VCaP (cell line): ENCODE measurements at regions not wholly inside any gene's neighbourhood (a gene's known extent, or its start where the extent isn't known, plus 50 kb on each side); places are given as distances from the start of the nearest gene placed in this dataset.

Source experiments
- H3K27ac ChIP-seq: fragments of 450-650 bp; 2 replicates; pipeline ENCODE4 v1.5.1; 2017
- TF ChIP-seq, protein P1 (sequence below): fragments of 450-650 bp; conservative IDR thresholded peaks from 2 replicates; pipeline ENCODE4 v1.5.1; 2017; ENCODE audit warnings: mild to moderate bottlenecking, moderate library complexity

DNA sequence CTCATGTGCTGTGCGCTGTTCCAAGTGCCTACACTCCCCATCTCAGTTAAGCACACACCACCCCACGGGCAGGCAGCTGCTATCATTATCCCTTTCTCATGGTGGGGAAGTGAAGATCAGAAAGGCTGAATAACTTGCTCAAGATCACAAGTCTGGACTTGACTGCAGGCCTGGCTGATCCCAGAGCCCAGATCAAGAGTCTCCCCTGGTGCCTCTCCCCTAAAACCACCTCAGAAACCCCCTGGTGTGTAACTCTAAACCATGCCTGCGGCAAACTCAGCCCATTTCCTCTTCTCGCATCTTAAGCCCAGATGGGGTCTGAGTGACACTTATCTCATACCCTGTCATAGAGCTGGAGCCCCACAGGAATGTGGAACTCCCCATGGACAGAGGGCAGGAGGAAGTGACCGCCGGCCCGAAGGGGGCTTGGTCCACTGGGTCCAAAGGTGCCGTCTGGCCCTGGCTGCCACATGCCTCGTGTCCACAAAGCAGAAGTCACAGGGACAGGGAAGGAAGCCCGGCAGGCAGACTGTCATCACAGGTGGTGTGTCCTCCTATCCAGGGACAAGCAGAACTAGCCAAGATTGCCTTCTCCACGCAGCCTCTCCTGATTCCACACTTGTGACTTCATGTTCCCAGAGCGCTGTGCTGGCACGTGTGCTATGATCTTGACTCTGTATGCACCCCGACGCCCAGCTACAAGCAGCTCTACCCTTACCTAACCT, 92.1 kb downstream of the SYF2 start:
- H3K27ac ChIP-seq: peak overlapping the region; percentile 77
- TF ChIP-seq, protein P1, sequence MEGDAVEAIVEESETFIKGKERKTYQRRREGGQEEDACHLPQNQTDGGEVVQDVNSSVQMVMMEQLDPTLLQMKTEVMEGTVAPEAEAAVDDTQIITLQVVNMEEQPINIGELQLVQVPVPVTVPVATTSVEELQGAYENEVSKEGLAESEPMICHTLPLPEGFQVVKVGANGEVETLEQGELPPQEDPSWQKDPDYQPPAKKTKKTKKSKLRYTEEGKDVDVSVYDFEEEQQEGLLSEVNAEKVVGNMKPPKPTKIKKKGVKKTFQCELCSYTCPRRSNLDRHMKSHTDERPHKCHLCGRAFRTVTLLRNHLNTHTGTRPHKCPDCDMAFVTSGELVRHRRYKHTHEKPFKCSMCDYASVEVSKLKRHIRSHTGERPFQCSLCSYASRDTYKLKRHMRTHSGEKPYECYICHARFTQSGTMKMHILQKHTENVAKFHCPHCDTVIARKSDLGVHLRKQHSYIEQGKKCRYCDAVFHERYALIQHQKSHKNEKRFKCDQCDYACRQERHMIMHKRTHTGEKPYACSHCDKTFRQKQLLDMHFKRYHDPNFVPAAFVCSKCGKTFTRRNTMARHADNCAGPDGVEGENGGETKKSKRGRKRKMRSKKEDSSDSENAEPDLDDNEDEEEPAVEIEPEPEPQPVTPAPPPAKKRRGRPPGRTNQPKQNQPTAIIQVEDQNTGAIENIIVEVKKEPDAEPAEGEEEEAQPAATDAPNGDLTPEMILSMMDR: no peak

DNA sequence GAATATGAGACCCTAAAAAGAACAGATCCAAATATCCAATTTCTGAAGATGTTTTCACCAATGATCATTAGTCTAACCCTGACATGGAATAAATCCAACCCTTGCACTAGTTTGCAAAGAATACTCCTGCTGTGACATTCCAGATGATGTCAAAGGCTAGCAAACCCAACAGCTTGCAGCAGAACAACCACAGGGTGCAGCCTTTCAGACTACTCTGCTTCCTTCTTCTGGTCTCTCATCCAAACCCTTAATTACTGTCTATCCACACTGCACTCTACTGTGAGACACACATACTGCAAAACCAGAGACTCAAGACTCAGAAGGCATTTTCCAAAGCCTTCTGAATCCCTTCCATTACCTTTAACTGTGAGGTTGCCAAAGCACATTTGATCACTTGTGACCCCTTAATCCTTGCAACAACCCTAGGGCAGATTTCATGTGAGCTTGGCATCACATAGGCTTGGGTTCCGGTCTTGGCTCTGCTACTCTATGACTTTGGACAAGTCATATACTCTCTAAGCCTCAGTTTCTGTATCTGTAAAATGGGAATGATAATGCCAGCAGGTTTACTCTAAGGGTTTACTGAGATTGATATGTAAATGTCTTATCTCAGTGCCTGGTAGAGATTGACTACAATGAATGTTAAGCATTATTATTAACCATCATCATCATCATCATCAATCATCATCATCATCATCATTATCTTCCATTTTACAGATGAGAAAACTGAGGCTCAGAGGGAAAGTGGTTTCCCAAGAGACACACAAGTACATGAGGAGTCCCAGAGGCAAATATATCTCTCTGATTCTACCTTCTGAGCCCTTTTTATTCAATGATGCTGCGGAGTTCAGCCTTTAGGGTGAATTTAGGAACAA, 94.5 kb downstream of the SYF2 start:
- H3K27ac ChIP-seq: no peak overlapping the region
- TF ChIP-seq, protein P1: no peak

DNA sequence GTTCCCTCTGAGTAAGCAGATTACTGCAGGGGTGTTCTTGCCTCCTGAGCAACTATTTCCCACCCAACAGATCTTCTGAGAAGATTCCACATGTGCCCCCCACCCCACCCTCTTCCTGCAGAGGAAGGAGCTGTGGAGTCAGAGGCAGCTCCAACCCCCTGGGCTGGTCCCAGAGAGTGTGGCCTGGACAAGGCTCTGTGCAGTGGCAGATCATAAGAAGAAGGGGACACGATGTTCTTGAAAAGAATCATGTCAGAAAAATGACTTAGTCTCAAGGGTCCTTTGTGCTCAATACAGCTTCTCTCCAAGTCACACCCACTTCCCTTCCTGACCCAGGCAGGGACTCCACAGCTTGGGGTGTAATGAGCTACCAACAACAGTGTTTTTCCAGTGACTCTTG, 95.2 kb downstream of the SYF2 start:
- TF ChIP-seq, protein P1: no peak

DNA sequence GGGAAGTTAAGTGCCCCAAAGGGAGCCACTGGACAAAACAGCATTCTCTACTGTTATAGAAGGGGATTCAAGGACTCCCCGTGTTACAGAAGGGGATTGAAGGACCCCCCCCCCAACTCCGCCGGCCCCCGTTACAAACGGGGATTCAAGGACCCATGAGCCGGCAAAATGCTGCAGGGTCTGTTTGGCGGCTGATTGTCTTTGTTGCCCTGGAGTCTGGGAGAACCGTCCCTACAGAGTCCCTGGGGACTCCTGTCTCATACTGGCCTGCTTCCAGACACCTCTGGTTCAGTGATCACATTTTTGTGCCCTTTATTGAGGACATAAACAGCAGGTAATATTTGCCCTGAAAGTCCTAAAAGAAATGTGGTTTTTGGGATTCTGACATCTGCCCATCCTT, 96.4 kb downstream of the SYF2 start:
- H3K27ac ChIP-seq: no peak overlapping the region
- TF ChIP-seq, protein P1: no peak

More for the DNA sequence above, 95.2 kb downstream of the SYF2 start:
- H3K27ac ChIP-seq: no peak overlapping the region

DNA sequence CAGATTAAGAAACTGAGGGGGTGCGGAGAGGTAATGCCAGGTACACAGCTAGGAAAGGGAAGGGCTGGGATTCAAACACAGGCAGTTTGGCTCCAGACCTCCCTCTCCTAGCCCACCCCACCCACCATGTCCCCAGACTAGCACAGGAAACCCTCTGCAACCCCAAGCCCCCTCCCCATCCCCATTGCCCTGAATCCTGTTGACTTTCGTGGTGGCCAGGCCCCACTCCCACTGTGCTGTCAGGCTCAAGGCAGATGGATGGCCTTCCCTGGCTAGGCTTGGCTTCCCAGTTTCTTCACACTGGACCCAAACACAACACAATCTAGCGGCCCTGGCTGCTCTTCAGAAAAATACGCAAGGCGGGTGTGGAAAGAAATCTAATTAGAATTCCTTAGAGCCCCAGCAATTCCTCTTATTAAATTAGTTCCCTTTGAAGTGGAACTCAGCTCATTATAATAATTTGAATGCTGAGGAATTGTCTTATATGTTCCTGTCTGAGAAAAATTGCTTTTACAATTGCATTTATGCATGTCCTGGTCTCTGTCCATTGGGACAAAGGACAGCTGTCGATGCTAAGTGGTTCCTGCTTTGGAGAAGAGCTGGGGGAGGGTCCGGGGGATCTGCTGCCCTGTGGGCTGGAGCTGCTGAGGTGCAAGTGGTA, 97.4 kb downstream of the SYF2 start:
- TF ChIP-seq, protein P1: no peak

DNA sequence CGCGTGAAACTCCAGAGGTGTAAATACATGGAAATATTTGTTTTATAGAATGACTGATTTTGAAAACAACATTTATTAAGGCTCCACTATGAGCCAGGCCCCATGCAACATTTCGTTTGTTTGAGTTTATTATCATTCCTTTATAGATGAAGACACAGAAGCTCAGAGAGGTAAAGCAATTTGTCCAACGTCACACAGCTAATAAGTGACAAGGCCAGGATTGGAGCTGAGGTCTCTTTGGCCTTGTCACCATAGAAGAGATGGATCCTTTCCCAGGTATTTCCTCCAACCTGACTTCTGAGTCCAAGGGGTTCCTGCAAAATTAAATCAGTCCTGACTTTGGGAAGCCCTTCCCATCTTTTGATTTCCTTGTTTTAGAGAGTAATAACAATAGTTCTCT, 98.0 kb downstream of the SYF2 start:
- TF ChIP-seq, protein P1: no peak
- no peak overlapping the region for H3K27ac ChIP-seq

More for the DNA sequence above, 97.4 kb downstream of the SYF2 start:
- H3K27ac ChIP-seq: no peak overlapping the region

DNA sequence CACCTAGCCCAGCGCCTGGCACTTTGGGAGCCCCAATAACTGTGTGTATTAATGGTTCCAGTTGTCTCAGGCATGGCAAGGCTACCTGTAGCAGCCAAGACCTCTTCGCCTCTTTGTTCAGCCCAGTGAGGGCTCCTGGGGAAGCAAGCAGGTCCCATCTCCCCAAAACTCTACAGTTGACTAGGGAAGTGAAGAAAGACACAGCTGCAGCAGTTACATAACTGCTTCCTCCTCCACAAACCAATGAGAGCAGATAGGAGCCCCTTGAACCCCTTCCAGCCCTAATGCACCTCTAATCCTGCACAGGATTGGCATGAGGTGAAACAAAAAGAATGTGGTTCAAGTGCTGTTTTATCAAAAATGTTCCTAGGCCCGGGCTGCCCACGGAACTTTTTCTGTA, 100.5 kb downstream of the SYF2 start:
- TF ChIP-seq, protein P1: no peak
- no peak overlapping the region for H3K27ac ChIP-seq
